Keratinocyte (primary cell): ENCODE measurements at regions not wholly inside any gene's neighbourhood (a gene's known extent, or its start where the extent isn't known, plus 50 kb on each side); places are given as distances from the start of the nearest gene placed in this dataset.

Experiments used
- DNase-seq: peaks from one replicate; pipeline ENCODE4 v3.0.0-alpha.2; 2011; ENCODE audit warnings: low read depth, missing footprints, low spot score
- FAIRE-seq: peaks from 2 replicates; lab custom pipeline; 2011; peaks lifted over from hg19 to GRCh38; lab: Jason Lieb, UNC
- H2AFZ ChIP-seq: 2 replicates; pipeline ENCODE4 v1.6.0; 2012; ENCODE audit warnings: low read length, control low read depth, inconsistent platforms; ENCODE audit not compliant: control insufficient read depth
- H3K27ac ChIP-seq: 2 replicates; pipeline ENCODE4 v1.5.1; 2011; ENCODE audit warnings: low read length; ENCODE audit not compliant: control insufficient read depth, insufficient read depth
- H3K27me3 ChIP-seq: 3 replicates; pipeline ENCODE4 v1.6.0; 2011; ENCODE audit warnings: low read length; ENCODE audit not compliant: control insufficient read depth, insufficient read depth; ENCODE audit errors: extremely low read depth
- H3K36me3 ChIP-seq, 2 experiments: 2 replicates in 1 of 2; 3 replicates in 1 of 2; pipeline ENCODE4 v1.5.1; 2011; ENCODE audit warnings: low read length in 2 of 2, mild to moderate bottlenecking in 1 of 2; ENCODE audit not compliant: control insufficient read depth in 2 of 2, insufficient read depth in 2 of 2; ENCODE audit errors: extremely low read depth in 1 of 2
- H3K4me1 ChIP-seq: 3 replicates; pipeline ENCODE4 v1.5.1; 2011; ENCODE audit warnings: low read length; ENCODE audit not compliant: control insufficient read depth, insufficient read depth; ENCODE audit errors: extremely low read depth
- H3K4me2 ChIP-seq: 3 replicates; pipeline ENCODE4 v1.6.0; 2011; ENCODE audit warnings: low read depth, low read length; ENCODE audit not compliant: control insufficient read depth, insufficient read depth; ENCODE audit errors: extremely low read depth
- H3K4me3 ChIP-seq, 3 experiments: fragments of 200-600 bp in 1 of 3; sonication (generic) in 1 of 3; 2 replicates in 2 of 3; 3 replicates in 1 of 3; pipeline ENCODE4 v1.5.1; 2011 to 2016; ENCODE audit warnings: low read length in 3 of 3, mild to moderate bottlenecking in 3 of 3, control low read depth in 2 of 3, inconsistent platforms in 1 of 3, low read depth in 1 of 3, mixed read lengths in 1 of 3, mixed run types in 1 of 3, moderate library complexity in 1 of 3; ENCODE audit not compliant: control insufficient read depth in 2 of 3, insufficient read depth in 2 of 3; ENCODE audit errors: extremely low read depth in 1 of 3
- H3K79me2 ChIP-seq: 2 replicates; pipeline ENCODE4 v1.6.0; 2012; ENCODE audit warnings: low read length; ENCODE audit not compliant: control insufficient read depth, insufficient read depth
- H3K9ac ChIP-seq: 3 replicates; pipeline ENCODE4 v1.6.0; 2011; ENCODE audit warnings: low read length; ENCODE audit not compliant: control insufficient read depth, insufficient read depth; ENCODE audit errors: extremely low read depth
- H3K9me1 ChIP-seq: 3 replicates; pipeline ENCODE4 v1.6.0; 2011; ENCODE audit warnings: low read length; ENCODE audit not compliant: control insufficient read depth, insufficient read depth; ENCODE audit errors: extremely low read depth
- H3K9me3 ChIP-seq: 2 replicates; pipeline ENCODE4 v1.5.1; 2012; ENCODE audit warnings: low read depth, low read length; ENCODE audit not compliant: control insufficient read depth
- H4K20me1 ChIP-seq: 3 replicates; pipeline ENCODE4 v1.6.0; 2011; ENCODE audit warnings: low read length; ENCODE audit not compliant: control insufficient read depth, insufficient read depth; ENCODE audit errors: extremely low read depth
- CTCF ChIP-seq, 3 experiments: IDR thresholded peaks in 1 of 3; conservative IDR thresholded peaks in 1 of 3; optimal IDR thresholded peaks in 1 of 3; 2 replicates in 2 of 3; 3 replicates in 1 of 3; pipeline versions ENCODE3 to v1.5.1; 2011; ENCODE audit warnings: low read length in 3 of 3, mild to moderate bottlenecking in 3 of 3, moderate library complexity in 2 of 3, control low read depth in 1 of 3, inconsistent platforms in 1 of 3; ENCODE audit not compliant: insufficient read depth in 2 of 3; ENCODE audit errors: extremely low read depth in 1 of 3
- EZH2 ChIP-seq: IDR thresholded peaks from one replicate; pipeline ENCODE4 v1.6.1; 2012; ENCODE audit warnings: inconsistent platforms, mild to moderate bottlenecking, low read length, moderate library complexity
- dilution Hi-C: fragments of 300-500 bp; cut with MboI; formaldehyde crosslinking; loops from one replicate; pipeline ENCODE4 v1.7.0; 2020; ENCODE audit warnings: low sequenced_read_pairs; ENCODE audit not compliant: extremely low pct_ligation_motif_present

DNA sequence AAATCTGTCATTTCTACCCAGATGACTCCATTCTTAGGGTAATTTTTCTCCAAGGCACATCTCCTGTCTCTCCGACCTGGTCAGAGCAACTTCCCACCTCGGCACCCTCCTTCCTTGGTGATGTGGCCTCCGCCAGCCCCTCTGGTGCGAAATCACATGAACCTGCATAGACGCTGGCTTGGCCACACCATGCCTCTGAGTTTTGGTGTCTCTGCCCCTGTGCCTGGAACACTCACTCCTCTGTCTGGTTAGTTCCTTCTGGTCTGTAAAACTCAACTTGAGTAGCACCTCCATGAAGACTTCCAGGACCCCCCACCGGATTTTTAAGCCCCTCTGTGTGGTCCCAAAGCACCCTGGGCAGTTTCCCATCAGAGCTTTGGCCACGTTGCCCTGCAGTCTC is 83.2 kb upstream of the OTOS start:
- peaks cover 46% of the 10 kb centered on the region for H3K27me3 ChIP-seq
- no peaks in the 10 kb centered on the region for H4K20me1 ChIP-seq
- H3K9ac ChIP-seq: no peak overlapping the region
- H3K9me1 ChIP-seq: no peaks in the 10 kb centered on the region
- no peaks in the 10 kb centered on the region for H3K9me3 ChIP-seq
- no peaks in the 10 kb centered on the region for H3K4me1 ChIP-seq
- no peak overlapping the region for H3K27ac ChIP-seq
- no peak overlapping the region for H2AFZ ChIP-seq
- dilution Hi-C loops: no loop called here
- no peak overlapping the region for H3K4me3 ChIP-seq
- FAIRE-seq (no peak), DNase-seq (no peak)
- no peaks in the 10 kb centered on the region for H3K36me3 ChIP-seq
- H3K4me2 ChIP-seq: no peak overlapping the region
- no peak for TF ChIP-seq CTCF (optimal IDR thresholded peaks at IDR 0.05 in 1 of 3, IDR thresholded peaks at IDR 0.05 in 1 of 3, conservative IDR thresholded peaks at IDR 0.05 in 1 of 3; ENCODE audit: extremely low read depth in 1 of 3, insufficient read depth in 2 of 3, low read length in 3 of 3)
- TF ChIP-seq EZH2: no peak
- no peaks in the 10 kb centered on the region for H3K79me2 ChIP-seq

GRCh38 chr2:240224676-240225075 is 84.2 kb upstream of the OTOS start:
- H3K36me3 ChIP-seq: no peaks in the 10 kb centered on the region
- FAIRE-seq: no peak
- H3K4me2 ChIP-seq: no peak overlapping the region
- no peaks in the 10 kb centered on the region for H3K9me3 ChIP-seq
- no peaks in the 10 kb centered on the region for H3K9me1 ChIP-seq
- no peaks in the 10 kb centered on the region for H3K4me1 ChIP-seq
- dilution Hi-C loops: no loop called here
- no peak for DNase-seq
- TF ChIP-seq EZH2: no peak
- TF ChIP-seq CTCF (optimal IDR thresholded peaks at IDR 0.05 in 1 of 3, IDR thresholded peaks at IDR 0.05 in 1 of 3, conservative IDR thresholded peaks at IDR 0.05 in 1 of 3; ENCODE audit: extremely low read depth in 1 of 3, insufficient read depth in 2 of 3, low read length in 3 of 3): no peak
- H3K79me2 ChIP-seq: no peaks in the 10 kb centered on the region
- H3K27me3 ChIP-seq: peaks cover 37% of the 10 kb centered on the region
- H4K20me1 ChIP-seq: no peaks in the 10 kb centered on the region
- no peak overlapping the region for H3K4me3 ChIP-seq
- no peak overlapping the region for H3K9ac ChIP-seq
- no peak overlapping the region for H3K27ac ChIP-seq
- no peak overlapping the region for H2AFZ ChIP-seq
